Gastrocnemius medialis (tissue), 4 donors: ENCODE measurements at regions not wholly inside any gene's neighbourhood (a gene's known extent, or its start where the extent isn't known, plus 50 kb on each side); places are given as distances from the start of the nearest gene placed in this dataset.

Experiments
- POLR2A ChIP-seq, 2 donors: fragments of 450-650 bp; IDR thresholded peaks; one replicate each; pipeline ENCODE4 v1.6.1; 2017; ENCODE audit warnings: antibody characterized with exemption in 2 of 2, mild to moderate bottlenecking in 2 of 2, moderate library complexity in 2 of 2
- TF ChIP-seq, protein P1 (sequence below), 5 experiments: fragments of 450-650 bp in 3 of 5; fragments of 200-600 bp in 2 of 5; sonication (generic) in 2 of 5; IDR thresholded peaks in 4 of 5; conservative IDR thresholded peaks in 1 of 5; 1 replicate in 4 of 5; 2 replicates in 1 of 5; pipeline ENCODE4 v1.5.1; 2016 to 2019; ENCODE audit warnings: antibody characterized with exemption in 5 of 5, mild to moderate bottlenecking in 3 of 5, moderate library complexity in 3 of 5

- TF ChIP-seq, protein P1, sequence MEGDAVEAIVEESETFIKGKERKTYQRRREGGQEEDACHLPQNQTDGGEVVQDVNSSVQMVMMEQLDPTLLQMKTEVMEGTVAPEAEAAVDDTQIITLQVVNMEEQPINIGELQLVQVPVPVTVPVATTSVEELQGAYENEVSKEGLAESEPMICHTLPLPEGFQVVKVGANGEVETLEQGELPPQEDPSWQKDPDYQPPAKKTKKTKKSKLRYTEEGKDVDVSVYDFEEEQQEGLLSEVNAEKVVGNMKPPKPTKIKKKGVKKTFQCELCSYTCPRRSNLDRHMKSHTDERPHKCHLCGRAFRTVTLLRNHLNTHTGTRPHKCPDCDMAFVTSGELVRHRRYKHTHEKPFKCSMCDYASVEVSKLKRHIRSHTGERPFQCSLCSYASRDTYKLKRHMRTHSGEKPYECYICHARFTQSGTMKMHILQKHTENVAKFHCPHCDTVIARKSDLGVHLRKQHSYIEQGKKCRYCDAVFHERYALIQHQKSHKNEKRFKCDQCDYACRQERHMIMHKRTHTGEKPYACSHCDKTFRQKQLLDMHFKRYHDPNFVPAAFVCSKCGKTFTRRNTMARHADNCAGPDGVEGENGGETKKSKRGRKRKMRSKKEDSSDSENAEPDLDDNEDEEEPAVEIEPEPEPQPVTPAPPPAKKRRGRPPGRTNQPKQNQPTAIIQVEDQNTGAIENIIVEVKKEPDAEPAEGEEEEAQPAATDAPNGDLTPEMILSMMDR (IDR thresholded peaks at IDR 0.05 in 4 of 5, conservative IDR thresholded peaks at IDR 0.05 in 1 of 5): no peak
- no peak for TF ChIP-seq POLR2A (IDR thresholded peaks at IDR 0.05)
Measured at GRCh38 chr12:60539592-60539991, 943.8 kb downstream of the SLC16A7 start.
